ENCODE measurements at regions not wholly inside any gene's neighbourhood (a gene's known extent, or its start where the extent isn't known, plus 50 kb on each side); places are given as distances from the start of the nearest gene placed in this dataset.

DNA sequence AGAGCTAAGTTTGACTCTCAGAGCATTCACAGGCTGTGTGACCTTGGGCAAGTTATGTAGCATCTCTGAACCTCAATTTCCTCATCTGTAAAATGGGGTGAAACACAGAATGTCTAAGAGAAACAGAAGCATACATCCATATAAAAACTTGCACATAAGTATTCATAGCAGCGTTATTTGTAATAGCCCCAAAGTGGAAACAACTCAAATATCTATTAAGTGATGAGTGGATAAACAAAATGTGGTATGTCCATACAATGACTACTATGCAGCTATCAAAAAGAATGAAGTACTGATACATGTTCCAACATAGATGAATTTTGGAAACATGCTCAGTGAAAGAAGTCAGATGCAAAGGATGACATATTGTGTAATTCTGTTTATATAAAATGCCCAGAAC lies 201.8 kb upstream of the KBTBD8 start:
- H3K27ac ChIP-seq = no peak overlapping the region
- TF ChIP-seq ZFX (IDR thresholded peaks at IDR 0.05; ENCODE audit: borderline replicate concordance) (no peak), CTCF (IDR thresholded peaks at IDR 0.05) (no peak)

GRCh38 chr3:66797889-66798560 lies 200.1 kb upstream of the KBTBD8 start:
- no peak for TF ChIP-seq CTCF (IDR thresholded peaks at IDR 0.05)
- TF ChIP-seq ZFX (IDR thresholded peaks at IDR 0.05; ENCODE audit: borderline replicate concordance) = no peak
- no peak overlapping the region for H3K27ac ChIP-seq

DNA sequence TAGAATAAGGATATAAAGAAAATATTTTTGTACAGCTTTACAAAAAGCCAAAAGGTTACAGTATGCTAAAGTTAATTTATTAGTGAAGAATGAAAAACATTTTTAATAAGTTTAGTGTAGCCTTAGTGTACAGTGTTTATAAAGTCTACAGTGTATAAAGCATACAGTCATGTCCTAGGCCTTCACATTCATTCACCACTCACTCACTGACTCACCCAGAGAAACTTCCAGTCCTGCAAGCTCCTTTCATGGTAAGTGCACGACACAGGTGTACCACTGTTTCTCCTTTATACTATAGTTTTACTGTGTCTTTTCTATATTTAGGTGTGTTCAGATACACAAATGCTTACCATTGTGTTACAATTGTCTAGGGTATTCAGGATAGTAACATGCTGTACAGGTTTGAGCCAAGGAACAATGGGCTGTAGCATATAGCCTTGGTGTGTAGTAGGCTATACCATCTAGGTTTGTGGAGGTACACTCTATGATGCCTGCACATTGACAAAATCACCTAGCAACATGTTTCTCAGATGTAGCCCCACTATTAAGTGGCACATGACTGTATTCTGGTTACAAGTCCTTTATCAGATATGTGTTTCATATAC lies 197.1 kb upstream of the KBTBD8 start:
- no peak for TF ChIP-seq ZFX (IDR thresholded peaks at IDR 0.05; ENCODE audit: borderline replicate concordance)
- no peak for TF ChIP-seq CTCF (IDR thresholded peaks at IDR 0.05)
- H3K27ac ChIP-seq = no peak overlapping the region

DNA sequence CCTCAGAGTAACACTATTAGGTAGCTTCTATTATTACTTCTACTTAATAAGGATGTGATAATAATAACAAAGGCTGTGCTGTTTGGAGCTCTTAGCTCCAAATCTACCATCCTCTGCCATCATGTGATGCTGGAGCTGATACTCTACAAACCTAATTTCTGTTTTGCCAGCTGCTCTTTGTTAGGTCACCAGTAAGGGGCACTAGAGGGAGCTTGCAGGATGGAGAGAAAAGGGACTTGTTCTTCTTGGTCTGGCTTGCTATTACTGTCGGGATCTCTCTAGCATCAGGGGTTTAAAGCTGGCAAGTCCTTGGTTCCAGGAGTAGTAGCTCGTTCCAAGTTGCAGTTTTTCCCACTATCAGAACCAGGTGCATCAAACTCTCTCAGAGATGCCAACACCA lies 194.9 kb upstream of the KBTBD8 start:
- TF ChIP-seq CTCF (IDR thresholded peaks at IDR 0.05) (peak; percentile 28), ZFX (IDR thresholded peaks at IDR 0.05; ENCODE audit: borderline replicate concordance) (no peak)
- H3K27ac ChIP-seq = no peak overlapping the region

GRCh38 chr3:66803721-66804695 lies 194.1 kb upstream of the KBTBD8 start:
- TF ChIP-seq ZFX (IDR thresholded peaks at IDR 0.05; ENCODE audit: borderline replicate concordance) (no peak), CTCF (IDR thresholded peaks at IDR 0.05) (no peak)
- H3K27ac ChIP-seq = no peak overlapping the region

- no peak for TF ChIP-seq ZFX (IDR thresholded peaks at IDR 0.05; ENCODE audit: borderline replicate concordance)
- no peak for TF ChIP-seq CTCF (IDR thresholded peaks at IDR 0.05)
Measured at GRCh38 chr3:66808891-66809594, 189.1 kb upstream of the KBTBD8 start.

More at GRCh38 chr3:66808891-66809594, 189.1 kb upstream of the KBTBD8 start:
- no peak overlapping the region for H3K27ac ChIP-seq
